Ishikawa (cell line): ENCODE measurements at regions not wholly inside any gene's neighbourhood (a gene's known extent, or its start where the extent isn't known, plus 50 kb on each side); places are given as distances from the start of the nearest gene placed in this dataset.

ENCODE experiments used
- CEBPB ChIP-seq: IDR thresholded peaks from 2 replicates; pipeline ENCODE4 v1.6.1; 2012
- CREB1 ChIP-seq: IDR thresholded peaks from 2 replicates; pipeline ENCODE4 v1.6.1; 2012; ENCODE audit warnings: low read depth
- EGR1 ChIP-seq: IDR thresholded peaks from 2 replicates; pipeline ENCODE4 v1.6.1; 2012
- EP300 ChIP-seq: IDR thresholded peaks from 2 replicates; pipeline ENCODE4 v1.6.1; 2012; ENCODE audit warnings: borderline replicate concordance
- FOXM1 ChIP-seq: IDR thresholded peaks from 2 replicates; pipeline ENCODE4 v1.6.1; 2012; ENCODE audit warnings: low read depth, borderline replicate concordance
- NFIC ChIP-seq: IDR thresholded peaks from 2 replicates; pipeline ENCODE4 v1.6.1; 2012
- RAD21 ChIP-seq: IDR thresholded peaks from 2 replicates; pipeline ENCODE4 v1.6.1; 2012; ENCODE audit warnings: low read depth
- REST ChIP-seq: IDR thresholded peaks from 2 replicates; pipeline ENCODE4 v1.6.1; 2012; ENCODE audit warnings: low read depth, mild to moderate bottlenecking
- TAF1 ChIP-seq: IDR thresholded peaks from 2 replicates; pipeline ENCODE4 v1.6.1; 2012; ENCODE audit warnings: low read depth, mild to moderate bottlenecking
- TCF12 ChIP-seq: IDR thresholded peaks from 2 replicates; pipeline ENCODE4 v1.6.1; 2012; ENCODE audit warnings: low read depth
- TEAD4 ChIP-seq: IDR thresholded peaks from 2 replicates; pipeline ENCODE4 v1.6.1; 2012
- YY1 ChIP-seq: IDR thresholded peaks from 2 replicates; pipeline ENCODE4 v1.6.1; 2012; ENCODE audit warnings: low read depth
- ZBTB7A ChIP-seq: IDR thresholded peaks from 2 replicates; pipeline ENCODE4 v1.6.1; 2012; ENCODE audit warnings: low read depth
- TF ChIP-seq, protein P1 (sequence below): IDR thresholded peaks from 2 replicates; pipeline ENCODE4 v1.6.1; 2012
- TF ChIP-seq, protein P2 (sequence below): IDR thresholded peaks from 2 replicates; pipeline ENCODE4 v1.6.1; 2012

- no peak for TF ChIP-seq CEBPB
- no peak for TF ChIP-seq FOXM1
- TF ChIP-seq TCF12, result no peak
- TF ChIP-seq TEAD4, result no peak
- TF ChIP-seq, protein P1, sequence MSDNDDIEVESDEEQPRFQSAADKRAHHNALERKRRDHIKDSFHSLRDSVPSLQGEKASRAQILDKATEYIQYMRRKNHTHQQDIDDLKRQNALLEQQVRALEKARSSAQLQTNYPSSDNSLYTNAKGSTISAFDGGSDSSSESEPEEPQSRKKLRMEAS, result no peak
- TF ChIP-seq YY1, result no peak
- TF ChIP-seq REST, result no peak
- TF ChIP-seq RAD21, result no peak
Observed at GRCh38 chr9:19976226-19976625, 187.4 kb upstream of the SLC24A2 start.

GRCh38 chr9:19975499-19975898, 186.7 kb upstream of the SLC24A2 start:
- TF ChIP-seq TAF1 (no peak), CREB1 (no peak), REST (no peak), TCF12 (no peak), CEBPB (no peak), TEAD4 (no peak), EGR1 (no peak), YY1 (no peak), ZBTB7A (no peak)
- TF ChIP-seq, protein P1, result no peak

GRCh38 chr9:19969721-19970120, 180.9 kb upstream of the SLC24A2 start:
- TF ChIP-seq EP300 (no peak), TAF1 (no peak), CEBPB (no peak), TCF12 (no peak), YY1 (no peak), RAD21 (no peak), TEAD4 (no peak), FOXM1 (no peak), ZBTB7A (no peak)
- TF ChIP-seq, protein P1, result no peak

GRCh38 chr9:19967888-19968459, 179.1 kb upstream of the SLC24A2 start:
- TF ChIP-seq TEAD4, result no peak
- TF ChIP-seq, protein P1, result no peak
- TF ChIP-seq CEBPB, result no peak
- no peak for TF ChIP-seq TAF1
- TF ChIP-seq NFIC, result no peak
- TF ChIP-seq TCF12, result no peak
- TF ChIP-seq, protein P2, sequence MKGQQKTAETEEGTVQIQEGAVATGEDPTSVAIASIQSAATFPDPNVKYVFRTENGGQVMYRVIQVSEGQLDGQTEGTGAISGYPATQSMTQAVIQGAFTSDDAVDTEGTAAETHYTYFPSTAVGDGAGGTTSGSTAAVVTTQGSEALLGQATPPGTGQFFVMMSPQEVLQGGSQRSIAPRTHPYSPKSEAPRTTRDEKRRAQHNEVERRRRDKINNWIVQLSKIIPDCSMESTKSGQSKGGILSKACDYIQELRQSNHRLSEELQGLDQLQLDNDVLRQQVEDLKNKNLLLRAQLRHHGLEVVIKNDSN, result no peak
- no peak for TF ChIP-seq YY1
- TF ChIP-seq RAD21, result no peak
- TF ChIP-seq EP300, result no peak
- no peak for TF ChIP-seq EGR1
- TF ChIP-seq ZBTB7A, result no peak
- TF ChIP-seq CREB1, result no peak
- no peak for TF ChIP-seq FOXM1
- no peak for TF ChIP-seq REST
